NCI-H1436 (cell line): ENCODE measurements at regions not wholly inside any gene's neighbourhood (a gene's known extent, or its start where the extent isn't known, plus 50 kb on each side); places are given as distances from the start of the nearest gene placed in this dataset.

ENCODE experiments used
- DNase-seq: peaks from one replicate; lab custom pipeline; 2025; lab: John Stamatoyannopoulos, UW

DNA sequence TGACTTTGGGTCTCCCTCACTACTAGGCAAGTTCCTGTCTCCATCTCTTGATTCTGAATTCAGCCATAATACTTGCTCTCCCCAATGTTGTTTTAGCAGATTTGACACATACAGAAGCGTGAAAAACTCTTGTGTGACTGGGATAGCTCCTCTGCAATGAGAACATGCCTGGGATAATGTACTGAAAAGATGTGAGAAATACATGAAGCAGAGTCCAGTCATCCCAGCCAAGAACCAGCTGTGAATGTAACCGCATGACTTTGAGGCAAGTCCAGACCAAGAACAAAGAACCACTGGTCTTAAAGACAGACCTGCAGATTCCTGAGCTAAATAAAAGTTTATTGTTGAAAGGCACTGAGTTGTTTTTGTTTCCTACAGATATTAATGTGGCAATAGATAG is 135.0 kb downstream of the NMUR2 start:
- DNase-seq, result no peak

DNA sequence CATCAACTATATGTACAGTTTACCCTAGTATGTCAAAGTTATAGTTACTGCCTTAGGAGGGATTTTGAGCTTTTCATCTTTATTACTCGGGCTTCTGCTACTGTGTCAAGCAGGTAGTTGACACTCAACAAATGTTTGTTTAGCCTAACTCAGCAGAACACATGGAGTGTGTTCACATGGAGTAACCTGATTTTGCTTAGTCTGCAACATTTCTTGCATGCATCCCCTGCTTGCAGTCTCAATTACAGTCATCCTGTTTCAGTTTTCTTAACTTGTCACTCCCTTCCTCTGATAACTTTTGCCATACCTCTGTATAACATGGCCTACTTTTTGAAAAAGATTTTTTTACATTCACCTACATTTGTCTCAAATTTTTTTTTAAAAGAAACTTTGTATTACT is 135.5 kb downstream of the NMUR2 start:
- DNase-seq, result no peak

GRCh38 chr5:152264645-152265254 is 140.3 kb downstream of the NMUR2 start:
- no peak for DNase-seq

DNA sequence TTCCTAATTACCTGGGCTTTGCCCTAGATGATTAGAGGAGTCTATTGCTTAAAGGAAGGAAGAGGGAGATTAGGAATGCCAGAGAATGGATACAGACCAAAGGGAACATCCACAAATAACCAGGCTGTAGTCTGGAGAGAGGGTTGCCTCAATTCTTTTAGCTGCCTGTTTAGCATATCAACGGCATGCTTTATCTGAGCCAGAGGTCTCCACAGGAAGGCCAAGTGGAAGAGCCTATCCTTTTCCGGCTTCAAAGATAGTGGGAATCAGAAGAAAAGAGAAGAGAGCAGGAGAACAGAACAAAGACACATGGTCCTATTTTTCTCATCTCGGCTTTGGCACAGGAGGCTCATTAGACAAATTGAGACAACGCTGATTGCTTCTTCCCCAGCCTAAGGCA is 142.4 kb downstream of the NMUR2 start:
- no peak for DNase-seq

- DNase-seq, result no peak
These were observed 144.1 kb downstream of the NMUR2 start for GRCh38 chr5:152260940-152261339.

DNA sequence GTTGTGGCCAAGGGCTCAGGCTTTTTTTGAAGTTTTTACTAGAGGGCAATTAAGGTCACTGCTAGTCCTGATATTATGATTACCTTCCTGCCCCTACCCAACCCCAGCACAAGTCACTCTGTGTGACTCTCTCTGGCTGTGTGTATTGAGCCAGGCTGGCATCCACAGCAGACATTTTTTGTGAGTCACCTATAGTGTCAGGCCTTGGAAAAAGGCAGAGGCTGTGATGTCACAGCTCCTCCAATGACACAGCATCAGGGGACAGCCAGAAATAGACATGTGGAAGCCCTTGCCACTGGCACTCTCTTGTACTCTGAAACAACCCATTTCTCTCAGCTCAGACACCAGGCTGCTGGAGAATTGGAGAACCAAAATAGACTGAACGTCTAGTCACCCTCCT is 145.4 kb downstream of the NMUR2 start:
- no peak for DNase-seq

GRCh38 chr5:152256580-152256979 is 148.5 kb downstream of the NMUR2 start:
- DNase-seq, result no peak

DNA sequence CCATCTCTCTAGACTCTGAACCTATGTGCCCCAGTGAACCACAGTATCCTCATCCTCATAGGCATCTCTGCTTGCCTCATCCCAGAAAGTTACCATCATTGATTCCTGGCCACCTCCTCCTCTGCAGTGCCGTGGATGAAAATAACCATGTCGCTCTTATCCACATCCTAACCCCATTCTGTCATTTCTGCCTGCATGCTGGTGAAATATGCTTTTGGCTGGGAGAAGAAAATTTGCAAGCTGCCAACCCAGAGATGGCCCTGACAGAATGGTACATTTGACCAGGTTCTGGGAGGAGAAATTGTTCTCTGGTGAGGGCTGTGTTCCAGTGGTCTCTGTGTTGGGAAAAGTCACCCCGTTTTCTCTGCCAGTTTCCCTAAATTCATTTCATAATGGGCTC is 149.7 kb downstream of the NMUR2 start:
- DNase-seq, result no peak

- DNase-seq, result no peak
These were observed 157.2 kb downstream of the NMUR2 start for GRCh38 chr5:152247850-152248385.

- no peak for DNase-seq
These were observed 158.7 kb downstream of the NMUR2 start for GRCh38 chr5:152246401-152246800.

DNA sequence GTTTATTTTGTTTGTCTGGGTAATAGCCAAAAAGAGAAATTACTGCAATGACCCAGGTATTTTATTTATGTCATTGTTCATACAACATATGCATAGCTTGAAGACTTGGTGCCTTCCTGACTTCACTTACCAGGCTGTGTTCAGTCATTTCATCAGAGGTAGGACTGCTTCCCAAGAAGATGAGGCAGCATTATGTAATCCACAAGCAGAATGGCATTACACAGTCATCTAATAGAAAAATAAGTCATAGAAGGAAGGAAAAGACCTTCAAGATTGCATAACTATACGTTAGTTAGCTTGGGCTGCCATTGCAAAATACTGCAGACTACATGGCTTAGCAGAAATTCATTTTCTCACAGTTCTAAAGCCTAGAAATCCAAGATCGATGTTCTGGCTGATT is 167.5 kb downstream of the NMUR2 start:
- DNase-seq, result no peak

GRCh38 chr5:152226191-152226590 is 178.9 kb downstream of the NMUR2 start:
- no peak for DNase-seq

GRCh38 chr5:152221721-152222629 is 183.1 kb downstream of the NMUR2 start:
- DNase-seq, result no peak

DNA sequence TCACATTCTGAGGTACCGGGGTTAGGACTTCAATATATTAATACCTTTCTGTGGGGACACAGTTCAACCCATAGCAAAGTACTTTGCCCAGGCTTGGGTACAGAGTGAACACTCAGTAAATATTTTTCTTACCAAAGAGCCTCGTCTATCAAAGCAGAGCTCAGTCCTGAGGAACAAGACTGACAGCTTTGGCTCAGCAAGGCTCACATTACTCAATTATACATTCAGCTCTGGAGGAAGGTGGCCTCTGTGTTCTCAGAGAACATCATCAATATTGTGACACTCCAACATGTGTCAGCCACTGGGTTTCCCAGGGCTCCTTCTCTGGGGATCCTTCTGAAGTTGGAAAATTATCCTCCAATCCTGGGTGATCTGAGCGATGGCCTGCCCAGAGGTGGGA is 186.4 kb downstream of the NMUR2 start:
- DNase-seq, result no peak

GRCh38 chr5:152205804-152206203 is 199.3 kb downstream of the NMUR2 start:
- no peak for DNase-seq

GRCh38 chr5:152202321-152202720 is 202.8 kb downstream of the NMUR2 start:
- DNase-seq, result no peak

GRCh38 chr5:152193391-152194107 is 211.5 kb downstream of the NMUR2 start:
- DNase-seq, result no peak

- no peak for DNase-seq
These were observed 216.8 kb downstream of the NMUR2 start for GRCh38 chr5:152188251-152188650.

GRCh38 chr5:152187668-152188067 is 217.4 kb downstream of the NMUR2 start:
- DNase-seq, result no peak

DNA sequence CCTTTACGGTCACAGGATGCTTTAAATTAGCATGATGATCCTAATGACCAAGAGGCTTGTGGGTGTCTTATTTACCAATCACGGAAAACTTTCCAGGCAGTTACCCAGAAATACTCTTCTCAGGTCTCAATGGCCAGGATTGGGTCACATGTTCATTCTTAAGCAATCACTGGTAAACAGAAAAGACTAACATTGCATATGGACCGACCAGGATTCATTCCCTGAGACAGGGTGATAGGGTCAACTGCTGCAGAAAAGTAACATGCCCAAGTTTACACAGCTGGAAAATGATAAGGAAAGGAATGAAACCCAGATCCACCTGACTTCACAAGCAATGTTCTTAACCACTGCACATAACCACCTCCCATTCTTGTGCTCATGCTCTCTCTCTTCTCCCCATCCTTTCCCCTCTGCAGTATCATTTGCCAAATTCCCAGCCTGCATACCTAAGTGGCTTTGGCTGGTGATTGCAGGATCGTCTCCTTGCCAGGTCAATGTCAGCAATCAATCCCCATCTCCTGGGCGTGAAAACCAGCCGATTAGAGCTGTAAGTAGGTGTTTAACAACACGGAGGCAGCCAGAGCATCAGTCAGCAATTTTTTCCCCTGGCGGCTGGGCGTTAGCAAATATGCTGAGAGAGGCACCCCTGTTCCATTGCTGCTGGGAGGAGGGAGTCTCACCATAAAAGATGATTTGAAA is 219.4 kb downstream of the NMUR2 start:
- DNase-seq, result no peak

GRCh38 chr5:152184266-152184665 is 220.8 kb downstream of the NMUR2 start:
- no peak for DNase-seq

DNA sequence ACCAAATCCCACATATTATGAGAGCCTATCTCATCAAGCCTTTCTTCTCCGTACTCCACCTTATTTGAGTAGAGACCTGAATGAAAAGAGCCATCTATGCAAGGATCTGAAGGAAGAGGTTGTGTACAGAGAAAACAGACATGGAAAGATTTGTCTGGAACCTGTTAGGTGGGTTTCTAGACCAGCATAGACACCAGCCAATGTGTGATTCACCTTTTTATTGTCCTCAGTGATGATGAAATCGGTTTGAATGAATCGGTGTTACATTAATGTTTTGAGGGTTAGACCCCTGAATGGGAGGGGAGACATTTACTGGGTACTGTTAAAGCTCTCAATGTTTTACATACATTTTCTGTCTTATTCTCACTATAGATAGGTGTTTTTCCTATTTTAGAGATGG is 223.6 kb downstream of the NMUR2 start:
- no peak for DNase-seq
